GM06990 (cell line): ENCODE measurements at regions not wholly inside any gene's neighbourhood (a gene's known extent, or its start where the extent isn't known, plus 50 kb on each side); places are given as distances from the start of the nearest gene placed in this dataset.

Experiments
- DNase-seq: peaks from one replicate; pipeline ENCODE4 v3.0.0-alpha.2; 2011; ENCODE audit not compliant: insufficient read length; ENCODE audit errors: extremely low read depth
- H3K27me3 ChIP-seq: replicated peaks from 2 replicates; pipeline ENCODE4 v1.6.0; 2011; ENCODE audit warnings: low read length; ENCODE audit not compliant: control insufficient read depth, insufficient read depth
- H3K36me3 ChIP-seq: 2 replicates; pipeline ENCODE4 v1.5.1; 2011; ENCODE audit warnings: low read length; ENCODE audit not compliant: control insufficient read depth, insufficient read depth
- H3K4me3 ChIP-seq: replicated peaks from 2 replicates; pipeline ENCODE4 v1.5.1; 2011; ENCODE audit warnings: low read depth, mild to moderate bottlenecking, control low read depth, low read length
- TF ChIP-seq, protein P1 (sequence below): IDR thresholded peaks from 2 replicates; pipeline ENCODE4 v1.5.1; 2011; ENCODE audit warnings: low read length, control low read depth, mild to moderate bottlenecking, inconsistent platforms; ENCODE audit not compliant: insufficient read depth, poor library complexity, severe bottlenecking

DNA sequence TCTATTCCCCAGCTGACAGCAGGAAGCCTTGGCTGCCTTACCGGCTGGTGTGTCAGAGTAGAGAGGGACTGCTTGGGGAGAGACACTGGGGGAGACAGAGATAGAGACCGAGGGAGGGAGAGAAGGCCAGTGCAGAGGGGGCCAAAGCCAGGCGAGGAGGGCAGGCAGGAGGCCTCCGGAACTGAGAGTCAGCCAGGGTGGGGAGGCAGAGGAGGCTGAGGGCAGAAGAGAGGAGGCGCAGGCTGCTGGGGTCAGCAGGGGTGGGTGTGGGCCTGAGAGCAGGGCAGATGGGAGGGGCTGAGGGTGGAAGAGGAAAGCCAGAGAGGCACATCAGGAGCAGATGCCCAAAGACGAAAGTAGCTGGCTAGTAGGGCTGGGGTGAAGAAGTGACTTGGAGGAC, 57.2 kb upstream of the PAX2 start:
- DNase-seq = no peak
- H3K4me3 ChIP-seq = no peak overlapping the region
- peaks cover 6% of the 10 kb centered on the region for H3K27me3 ChIP-seq
- TF ChIP-seq, protein P1, sequence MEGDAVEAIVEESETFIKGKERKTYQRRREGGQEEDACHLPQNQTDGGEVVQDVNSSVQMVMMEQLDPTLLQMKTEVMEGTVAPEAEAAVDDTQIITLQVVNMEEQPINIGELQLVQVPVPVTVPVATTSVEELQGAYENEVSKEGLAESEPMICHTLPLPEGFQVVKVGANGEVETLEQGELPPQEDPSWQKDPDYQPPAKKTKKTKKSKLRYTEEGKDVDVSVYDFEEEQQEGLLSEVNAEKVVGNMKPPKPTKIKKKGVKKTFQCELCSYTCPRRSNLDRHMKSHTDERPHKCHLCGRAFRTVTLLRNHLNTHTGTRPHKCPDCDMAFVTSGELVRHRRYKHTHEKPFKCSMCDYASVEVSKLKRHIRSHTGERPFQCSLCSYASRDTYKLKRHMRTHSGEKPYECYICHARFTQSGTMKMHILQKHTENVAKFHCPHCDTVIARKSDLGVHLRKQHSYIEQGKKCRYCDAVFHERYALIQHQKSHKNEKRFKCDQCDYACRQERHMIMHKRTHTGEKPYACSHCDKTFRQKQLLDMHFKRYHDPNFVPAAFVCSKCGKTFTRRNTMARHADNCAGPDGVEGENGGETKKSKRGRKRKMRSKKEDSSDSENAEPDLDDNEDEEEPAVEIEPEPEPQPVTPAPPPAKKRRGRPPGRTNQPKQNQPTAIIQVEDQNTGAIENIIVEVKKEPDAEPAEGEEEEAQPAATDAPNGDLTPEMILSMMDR = no peak
- no peaks in the 10 kb centered on the region for H3K36me3 ChIP-seq

- no peak for DNase-seq
- no peak overlapping the region for H3K4me3 ChIP-seq
- no peaks in the 10 kb centered on the region; the same call in none of the 2 replicates for H3K27me3 ChIP-seq
- TF ChIP-seq, protein P1 = no peak
- H3K36me3 ChIP-seq = no peaks in the 10 kb centered on the region
Observed at GRCh38 chr10:100693821-100694220, 51.6 kb upstream of the PAX2 start.
